ENCODE measurements at regions not wholly inside any gene's neighbourhood (a gene's known extent, or its start where the extent isn't known, plus 50 kb on each side); places are given as distances from the start of the nearest gene placed in this dataset.
"Not testable (repeated sequence)": the region's sequence is repeated elsewhere in the genome, so short reads cannot be mapped to it uniquely, and the experiment has no call there.

DNA sequence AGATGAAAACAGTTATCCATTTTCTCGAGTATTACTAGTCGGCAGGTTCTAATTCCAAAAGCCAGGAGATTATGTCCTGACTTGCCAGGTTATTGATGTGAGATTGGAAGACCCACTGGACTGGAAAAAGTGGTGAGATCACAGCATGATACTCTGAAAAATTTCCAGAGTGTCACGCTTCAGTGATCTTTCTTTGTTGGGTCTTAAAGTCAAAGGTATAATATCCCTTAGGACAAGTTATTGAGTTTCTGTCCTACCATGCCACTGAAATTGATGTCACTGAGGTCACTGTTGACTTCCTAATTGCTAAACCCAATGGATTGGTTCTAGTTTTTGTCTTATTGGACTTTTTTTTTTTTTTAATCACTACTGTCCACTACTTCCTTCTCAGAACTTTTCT lies 104.5 kb upstream of the GRAMD1B start:
- TF ChIP-seq, protein P1, sequence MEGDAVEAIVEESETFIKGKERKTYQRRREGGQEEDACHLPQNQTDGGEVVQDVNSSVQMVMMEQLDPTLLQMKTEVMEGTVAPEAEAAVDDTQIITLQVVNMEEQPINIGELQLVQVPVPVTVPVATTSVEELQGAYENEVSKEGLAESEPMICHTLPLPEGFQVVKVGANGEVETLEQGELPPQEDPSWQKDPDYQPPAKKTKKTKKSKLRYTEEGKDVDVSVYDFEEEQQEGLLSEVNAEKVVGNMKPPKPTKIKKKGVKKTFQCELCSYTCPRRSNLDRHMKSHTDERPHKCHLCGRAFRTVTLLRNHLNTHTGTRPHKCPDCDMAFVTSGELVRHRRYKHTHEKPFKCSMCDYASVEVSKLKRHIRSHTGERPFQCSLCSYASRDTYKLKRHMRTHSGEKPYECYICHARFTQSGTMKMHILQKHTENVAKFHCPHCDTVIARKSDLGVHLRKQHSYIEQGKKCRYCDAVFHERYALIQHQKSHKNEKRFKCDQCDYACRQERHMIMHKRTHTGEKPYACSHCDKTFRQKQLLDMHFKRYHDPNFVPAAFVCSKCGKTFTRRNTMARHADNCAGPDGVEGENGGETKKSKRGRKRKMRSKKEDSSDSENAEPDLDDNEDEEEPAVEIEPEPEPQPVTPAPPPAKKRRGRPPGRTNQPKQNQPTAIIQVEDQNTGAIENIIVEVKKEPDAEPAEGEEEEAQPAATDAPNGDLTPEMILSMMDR (IDR thresholded peaks at IDR 0.05), result no peak
- TF ChIP-seq POLR2AphosphoS5 (IDR thresholded peaks at IDR 0.05), result no peak
- TF ChIP-seq EP300 (IDR thresholded peaks at IDR 0.05), result no peak
- no peak for TF ChIP-seq POLR2A (IDR thresholded peaks at IDR 0.05)
- H3K27me3 ChIP-seq, result peaks cover 0 to 8% (median 0%) of the 10 kb centered on the region in 3 donors
- H3K27ac ChIP-seq, result no peak overlapping the region
- no peak overlapping the region for H3K4me3 ChIP-seq
- H3K36me3 ChIP-seq, result no peaks in the 10 kb centered on the region
- H3K4me1 ChIP-seq, result no peaks in the 10 kb centered on the region
- DNase-seq, result no peak
- intact Hi-C loops (cut with DNase I; ENCODE audit: low total_unique reads), result no loop called here
- WGBS, 5 donors, result 72 to 85% (median 78%) methylated on average over 3 of the region's 3 CpGs
- H3K9me3 ChIP-seq, result no peaks in the 10 kb centered on the region

DNA sequence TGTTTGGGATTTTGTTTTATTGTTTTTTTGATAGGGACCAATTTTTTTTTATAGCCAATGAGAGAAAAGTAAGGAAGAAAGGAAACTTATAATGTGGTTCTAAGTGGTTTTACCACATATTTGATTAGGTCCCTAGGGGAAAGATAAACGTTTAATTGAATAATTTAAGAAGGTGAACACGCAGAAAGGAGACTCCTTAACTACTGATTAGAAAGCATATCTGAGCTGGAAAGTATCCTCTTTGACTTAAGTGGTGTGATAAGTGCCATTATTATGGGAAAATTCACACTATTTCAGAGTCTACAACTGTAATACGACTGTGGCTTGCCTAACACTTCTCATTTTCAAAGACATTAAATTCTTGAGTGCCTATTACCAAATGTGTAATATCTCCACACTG lies 106.5 kb upstream of the GRAMD1B start:
- DNase-seq, result no peak
- Histone ChIP-seq H3K27me3 (peaks cover 0 to 17% (median 0%) of the 10 kb centered on the region in 3 donors), H3K4me1 (no peaks in the 10 kb centered on the region), H3K9me3 (no peaks in the 10 kb centered on the region), H3K36me3 (no peaks in the 10 kb centered on the region), H3K27ac (no peak overlapping the region), H3K4me3 (no peak overlapping the region)
- TF ChIP-seq, protein P1 (IDR thresholded peaks at IDR 0.05), result no peak
- no peak for TF ChIP-seq POLR2A (IDR thresholded peaks at IDR 0.05)
- TF ChIP-seq EP300 (IDR thresholded peaks at IDR 0.05), result no peak
- TF ChIP-seq POLR2AphosphoS5 (IDR thresholded peaks at IDR 0.05), result no peak
- intact Hi-C loops (cut with DNase I; ENCODE audit: low total_unique reads), result no loop called here
- 35 to 48% (median 44%) methylated on average over 3 of the region's 3 CpGs for WGBS, 5 donors

- no peak overlapping the region for H3K27ac ChIP-seq
- H3K4me1 ChIP-seq, result no peaks in the 10 kb centered on the region
- no peak for TF ChIP-seq POLR2AphosphoS5 (IDR thresholded peaks at IDR 0.05)
- no peak for TF ChIP-seq EP300 (IDR thresholded peaks at IDR 0.05)
- TF ChIP-seq, protein P1 (IDR thresholded peaks at IDR 0.05), result no peak
- TF ChIP-seq POLR2A (IDR thresholded peaks at IDR 0.05), result no peak
- peaks cover 0 to 22% (median 0%) of the 10 kb centered on the region in 3 donors for H3K27me3 ChIP-seq
- no peak for DNase-seq
- no peaks in the 10 kb centered on the region for H3K9me3 ChIP-seq
- intact Hi-C loops (cut with DNase I; ENCODE audit: low total_unique reads), result no loop called here
- WGBS, 5 donors, result 39 to 59% (median 45%) methylated on average over 3 of the region's 3 CpGs
- H3K4me3 ChIP-seq, result no peak overlapping the region
- H3K36me3 ChIP-seq, result no peaks in the 10 kb centered on the region
These were observed 108.4 kb upstream of the GRAMD1B start for GRCh38 chr11:123321636-123322035.

- DNase-seq, result no peak
- Histone ChIP-seq H3K9me3 (no peaks in the 10 kb centered on the region), H3K4me3 (no peak overlapping the region), H3K4me1 (no peaks in the 10 kb centered on the region), H3K27me3 (peaks cover 0 to 41% (median 0%) of the 10 kb centered on the region in 3 donors), H3K27ac (no peak overlapping the region), H3K36me3 (no peaks in the 10 kb centered on the region)
- TF ChIP-seq, protein P1 (IDR thresholded peaks at IDR 0.05), result no peak
- TF ChIP-seq POLR2AphosphoS5 (IDR thresholded peaks at IDR 0.05), result no peak
- no peak for TF ChIP-seq POLR2A (IDR thresholded peaks at IDR 0.05)
- TF ChIP-seq EP300 (IDR thresholded peaks at IDR 0.05), result no peak
- 57 to 68% (median 59%) methylated on average over 2 of the region's 2 CpGs for WGBS, 5 donors
- intact Hi-C loops (cut with DNase I; ENCODE audit: low total_unique reads), result no loop called here
These were observed 111.4 kb upstream of the GRAMD1B start for GRCh38 chr11:123318623-123319022.

GRCh38 chr11:123318132-123318531 lies 111.9 kb upstream of the GRAMD1B start:
- H3K27ac ChIP-seq; H3K4me1 ChIP-seq; H3K4me3 ChIP-seq; H3K9me3 ChIP-seq; DNase-seq; H3K36me3 ChIP-seq; intact Hi-C loops (cut with DNase I; ENCODE audit: low total_unique reads): not testable (repeated sequence)
- H3K27me3 ChIP-seq, result peaks cover 0 to 46% (median 0%) of the 10 kb centered on the region in 3 donors

Measured in stomach (tissue), 8 donors.